ENCODE measurements at regions not wholly inside any gene's neighbourhood (a gene's known extent, or its start where the extent isn't known, plus 50 kb on each side); places are given as distances from the start of the nearest gene placed in this dataset.

DNA sequence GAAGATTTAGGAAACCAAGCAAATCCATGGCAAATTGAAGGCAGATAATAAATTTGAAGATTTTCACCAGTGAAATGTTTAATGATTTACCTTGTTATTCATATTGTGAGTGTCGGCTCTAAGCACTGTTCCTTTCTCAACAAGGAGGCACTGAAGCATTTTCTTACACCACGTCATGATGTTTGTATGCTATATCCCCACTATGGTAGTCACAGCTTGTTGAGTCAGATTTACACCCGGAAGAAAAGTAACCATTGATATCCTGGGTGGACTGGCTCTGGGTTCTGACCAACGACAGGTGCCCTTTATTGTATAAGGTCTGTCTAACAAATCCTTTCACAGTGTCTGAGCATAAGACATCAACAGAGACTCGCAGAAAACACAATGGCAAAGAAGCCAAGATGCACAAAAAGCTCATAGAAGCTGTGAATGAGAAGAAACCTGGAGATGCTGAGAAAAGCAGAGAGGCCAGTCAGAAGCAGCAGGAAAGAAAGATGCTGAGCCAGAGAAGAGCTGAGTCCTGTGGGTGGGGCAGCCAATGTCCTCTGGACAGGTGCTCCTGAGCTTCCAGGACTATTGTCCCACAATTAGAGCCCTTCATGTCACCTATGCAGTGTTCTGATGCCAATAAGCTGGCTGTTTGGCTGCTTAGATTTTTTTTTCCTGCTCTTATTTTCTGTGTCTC, 49.7 kb upstream of the ARHGAP5 start:
- FAIRE-seq, result no peak

All from G401.6 (cell line).